RWPE2 (cell line): ENCODE measurements at regions not wholly inside any gene's neighbourhood (a gene's known extent, or its start where the extent isn't known, plus 50 kb on each side); places are given as distances from the start of the nearest gene placed in this dataset.
"Not testable (repeated sequence)": the region's sequence is repeated elsewhere in the genome, so short reads cannot be mapped to it uniquely, and the experiment has no call there.

Experiments
- ATAC-seq: fragments of 200-7000 bp; cut with Tn5 transposase; 3 replicates; pipeline ENCODE4 v1.9.1; 2021; ENCODE audit warnings: low read depth
- DNase-seq: peaks from one replicate; pipeline ENCODE4 v3.0.0-alpha.2; 2020; ENCODE audit warnings: low spot score
- H3K27ac ChIP-seq: fragments of 450-650 bp; 2 replicates; pipeline ENCODE4 v1.5.1; 2017; ENCODE audit warnings: mild to moderate bottlenecking; ENCODE audit not compliant: poor library complexity, severe bottlenecking
- H3K27me3 ChIP-seq: fragments of 250-450 bp; sonication (Bioruptor Pico); 2 replicates; pipeline ENCODE4 v1.5.1; 2021; ENCODE audit warnings: mild to moderate bottlenecking, moderate library complexity; ENCODE audit not compliant: insufficient read depth, poor library complexity, severe bottlenecking
- H3K36me3 ChIP-seq: fragments of 250-450 bp; sonication (Bioruptor Pico); 2 replicates; pipeline ENCODE4 v1.5.1; 2020; ENCODE audit warnings: low read depth, mild to moderate bottlenecking, moderate library complexity
- H3K4me1 ChIP-seq: fragments of 250-450 bp; sonication (Bioruptor Pico); 2 replicates; pipeline ENCODE4 v1.5.1; 2021; ENCODE audit warnings: mild to moderate bottlenecking, moderate library complexity; ENCODE audit not compliant: insufficient read depth, poor library complexity, severe bottlenecking
- H3K4me3 ChIP-seq: fragments of 250-450 bp; sonication (Bioruptor Pico); 2 replicates; pipeline ENCODE4 v1.5.1; 2021; ENCODE audit warnings: mild to moderate bottlenecking, moderate library complexity; ENCODE audit not compliant: severe bottlenecking
- H3K9me3 ChIP-seq: fragments of 250-450 bp; sonication (Bioruptor Pico); 2 replicates; pipeline ENCODE4 v1.5.1; 2021; ENCODE audit warnings: mild to moderate bottlenecking, moderate library complexity; ENCODE audit not compliant: severe bottlenecking
- TF ChIP-seq, protein P1 (sequence below): fragments of 450-650 bp; IDR thresholded peaks from one replicate; pipeline ENCODE4 v1.5.1; 2017; ENCODE audit warnings: mild to moderate bottlenecking, moderate library complexity; ENCODE audit not compliant: poor library complexity, severe bottlenecking

DNA sequence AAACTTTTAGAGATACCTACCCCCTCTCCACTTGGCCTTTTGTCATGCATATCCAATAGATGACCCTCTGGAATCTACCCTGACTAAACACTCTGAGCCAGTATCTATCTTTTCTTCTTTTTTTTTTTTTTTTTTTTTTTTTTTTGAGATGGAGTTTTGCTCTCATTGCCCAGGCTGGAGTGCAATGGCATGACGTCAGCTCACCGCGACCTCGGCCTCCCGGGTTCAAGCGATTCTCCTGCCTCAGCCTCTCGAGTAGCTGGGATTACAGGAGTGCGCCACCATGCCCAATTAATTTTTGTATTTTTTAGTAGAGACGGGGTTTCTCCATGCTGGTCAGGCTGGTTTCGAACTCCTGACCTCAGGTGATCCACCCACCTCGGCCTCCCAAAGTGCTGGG is 50.8 kb upstream of the GRIN2B start:
- not testable (repeated sequence) for H3K9me3 ChIP-seq, H3K36me3 ChIP-seq

DNA sequence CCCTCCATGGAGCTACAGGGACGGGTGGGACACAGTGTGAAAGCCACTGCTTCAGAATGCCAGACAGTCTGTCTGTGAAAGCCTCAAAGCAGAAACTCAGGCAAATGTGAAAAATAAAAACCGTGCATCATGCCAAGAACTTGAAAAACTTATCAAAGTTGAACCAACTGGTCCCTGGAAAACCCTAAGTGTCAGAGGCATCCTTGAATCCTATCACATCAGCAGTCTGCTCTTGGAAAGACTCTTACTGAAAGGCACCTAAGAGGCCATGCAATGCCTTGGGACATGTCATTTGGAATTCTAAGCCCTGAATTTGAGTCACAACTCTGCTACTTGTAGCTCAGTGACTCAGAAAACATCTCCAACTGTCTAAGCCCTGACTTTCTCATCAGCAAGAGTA is 62.4 kb upstream of the GRIN2B start:
- TF ChIP-seq, protein P1, sequence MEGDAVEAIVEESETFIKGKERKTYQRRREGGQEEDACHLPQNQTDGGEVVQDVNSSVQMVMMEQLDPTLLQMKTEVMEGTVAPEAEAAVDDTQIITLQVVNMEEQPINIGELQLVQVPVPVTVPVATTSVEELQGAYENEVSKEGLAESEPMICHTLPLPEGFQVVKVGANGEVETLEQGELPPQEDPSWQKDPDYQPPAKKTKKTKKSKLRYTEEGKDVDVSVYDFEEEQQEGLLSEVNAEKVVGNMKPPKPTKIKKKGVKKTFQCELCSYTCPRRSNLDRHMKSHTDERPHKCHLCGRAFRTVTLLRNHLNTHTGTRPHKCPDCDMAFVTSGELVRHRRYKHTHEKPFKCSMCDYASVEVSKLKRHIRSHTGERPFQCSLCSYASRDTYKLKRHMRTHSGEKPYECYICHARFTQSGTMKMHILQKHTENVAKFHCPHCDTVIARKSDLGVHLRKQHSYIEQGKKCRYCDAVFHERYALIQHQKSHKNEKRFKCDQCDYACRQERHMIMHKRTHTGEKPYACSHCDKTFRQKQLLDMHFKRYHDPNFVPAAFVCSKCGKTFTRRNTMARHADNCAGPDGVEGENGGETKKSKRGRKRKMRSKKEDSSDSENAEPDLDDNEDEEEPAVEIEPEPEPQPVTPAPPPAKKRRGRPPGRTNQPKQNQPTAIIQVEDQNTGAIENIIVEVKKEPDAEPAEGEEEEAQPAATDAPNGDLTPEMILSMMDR: no peak
- ATAC-seq: no peak
- Histone ChIP-seq H3K4me3 (no peak overlapping the region), H3K27ac (no peak overlapping the region), H3K27me3 (no peaks in the 10 kb centered on the region), H3K9me3 (no peaks in the 10 kb centered on the region), H3K36me3 (no peaks in the 10 kb centered on the region), H3K4me1 (no peaks in the 10 kb centered on the region)
- no peak for DNase-seq

More for the DNA sequence above, 50.8 kb upstream of the GRIN2B start:
- H3K27ac ChIP-seq, DNase-seq, H3K4me3 ChIP-seq, ATAC-seq, H3K27me3 ChIP-seq, H3K4me1 ChIP-seq: not testable (repeated sequence)

DNA sequence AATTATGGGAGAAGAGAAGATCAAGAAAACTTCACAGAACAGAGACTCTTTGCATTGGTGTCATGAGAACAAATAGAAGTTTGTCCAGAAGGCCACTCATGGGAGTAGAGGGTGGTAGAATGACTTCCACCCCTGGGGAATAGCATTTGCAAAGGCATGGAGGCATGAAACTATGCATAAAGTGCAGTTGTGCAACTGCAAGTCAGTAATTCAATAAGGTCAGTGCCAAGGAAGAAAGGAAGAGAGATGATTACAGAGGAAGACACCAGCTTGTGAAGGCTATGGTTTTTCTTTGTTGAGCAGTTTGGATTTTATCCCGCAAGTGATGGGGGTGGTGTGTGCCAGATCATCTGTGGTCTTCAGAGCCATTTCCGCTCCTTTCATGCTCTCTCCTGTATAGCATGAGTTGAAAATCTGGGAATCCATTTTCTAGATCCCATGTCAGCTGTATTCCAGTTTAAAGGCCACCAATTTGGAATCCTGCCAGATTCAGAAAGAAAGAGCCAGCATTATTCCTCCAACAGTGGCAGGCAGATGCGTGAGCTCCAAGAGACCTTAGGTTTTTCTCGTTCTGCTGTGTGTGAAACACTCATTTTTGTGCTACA is 67.6 kb upstream of the GRIN2B start:
- ATAC-seq: no peak

DNA sequence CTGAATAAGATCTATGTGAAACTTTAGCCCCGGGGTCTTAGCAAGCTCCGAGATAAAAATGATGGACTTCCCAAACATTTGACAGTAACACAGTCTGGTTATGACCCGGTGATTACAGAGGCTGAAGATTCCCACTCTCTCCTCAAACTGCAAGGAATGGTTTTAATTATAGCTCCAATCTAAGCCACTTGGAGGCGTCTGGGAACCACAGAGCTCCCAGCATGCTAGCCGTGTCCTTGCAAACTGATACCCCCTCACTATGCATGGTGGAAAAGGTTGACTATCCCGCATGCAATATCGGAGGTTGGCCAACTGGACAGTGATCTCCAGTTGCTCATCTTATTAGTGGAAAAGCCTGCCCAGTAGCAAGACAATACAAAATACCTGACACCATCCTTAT is 76.5 kb upstream of the GRIN2B start:
- DNase-seq (no peak), ATAC-seq (no peak)
- H3K4me3 ChIP-seq: no peak overlapping the region
- TF ChIP-seq, protein P1: no peak
- no peaks in the 10 kb centered on the region for H3K9me3 ChIP-seq
- no peak overlapping the region for H3K27ac ChIP-seq
- H3K36me3 ChIP-seq: no peaks in the 10 kb centered on the region
- H3K27me3 ChIP-seq: no peaks in the 10 kb centered on the region
- no peaks in the 10 kb centered on the region for H3K4me1 ChIP-seq

More for the DNA sequence above, 67.6 kb upstream of the GRIN2B start:
- Histone ChIP-seq H3K4me1 (no peaks in the 10 kb centered on the region), H3K4me3 (no peak overlapping the region), H3K27me3 (no peaks in the 10 kb centered on the region), H3K9me3 (no peaks in the 10 kb centered on the region), H3K36me3 (no peaks in the 10 kb centered on the region), H3K27ac (no peak overlapping the region)
- TF ChIP-seq, protein P1: no peak
- no peak for DNase-seq

DNA sequence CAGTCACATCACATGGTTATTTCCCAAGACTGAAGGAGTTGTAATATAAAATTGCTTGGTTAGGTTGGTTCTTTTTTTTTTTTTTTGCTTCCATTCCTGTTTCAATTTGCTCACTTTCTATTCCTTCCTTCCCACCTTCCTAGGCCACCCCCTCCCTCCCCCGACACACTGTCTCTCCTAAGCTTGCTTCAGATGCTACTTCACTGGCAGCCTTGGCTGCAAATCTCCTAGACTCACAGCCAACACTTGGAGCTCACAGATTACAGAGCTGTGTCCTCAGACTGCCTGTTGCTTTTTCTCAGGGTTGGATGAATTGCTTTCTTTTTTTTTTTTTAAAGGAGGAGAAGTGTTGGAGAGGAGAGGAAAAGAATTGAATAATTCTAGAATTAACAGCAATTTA is 77.3 kb upstream of the GRIN2B start:
- H3K27ac ChIP-seq: no peak overlapping the region
- ATAC-seq (no peak), DNase-seq (no peak)
- H3K36me3 ChIP-seq: no peaks in the 10 kb centered on the region
- TF ChIP-seq, protein P1: no peak
- no peak overlapping the region for H3K4me3 ChIP-seq
- no peaks in the 10 kb centered on the region for H3K9me3 ChIP-seq
- H3K27me3 ChIP-seq: no peaks in the 10 kb centered on the region
- no peaks in the 10 kb centered on the region for H3K4me1 ChIP-seq
